HFF-Myc (cell line): ENCODE measurements at regions not wholly inside any gene's neighbourhood (a gene's known extent, or its start where the extent isn't known, plus 50 kb on each side); places are given as distances from the start of the nearest gene placed in this dataset.

Experiments
- DNase-seq: peaks from one replicate; pipeline ENCODE4 v3.0.0-alpha.2; 2011; ENCODE audit warnings: low read depth; ENCODE audit errors: extremely low read depth
- H3K4me3 ChIP-seq: replicated peaks from 2 replicates; pipeline ENCODE4 v1.5.1; 2011; ENCODE audit warnings: low read depth, mild to moderate bottlenecking, control low read depth, low read length
- TF ChIP-seq, protein P1 (sequence below): IDR thresholded peaks from 2 replicates; pipeline ENCODE4 v1.5.1; 2012; ENCODE audit warnings: mild to moderate bottlenecking, low read depth, low read length, control low read depth; ENCODE audit errors: missing control alignments

DNA sequence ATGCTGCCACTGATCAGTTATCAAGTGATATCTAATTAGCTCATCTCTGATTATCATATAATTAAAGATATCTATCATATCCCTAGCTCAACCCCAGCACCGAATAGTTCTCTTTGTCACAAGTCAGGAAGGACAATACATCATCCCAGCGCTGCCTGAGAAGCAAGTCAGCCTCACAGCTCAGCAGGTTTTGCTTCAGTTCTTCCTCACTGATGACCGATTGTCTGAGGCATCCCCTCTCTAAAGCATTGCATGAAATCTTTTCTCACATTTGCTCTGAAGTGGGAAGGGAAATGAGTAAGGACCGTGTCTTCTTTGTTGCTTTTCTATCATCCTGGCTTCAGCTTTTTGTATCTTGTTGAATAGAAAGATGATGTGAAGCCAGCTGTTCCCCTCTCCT is 247.9 kb downstream of the CMPK2 start:
- DNase-seq, result no peak
- TF ChIP-seq, protein P1, sequence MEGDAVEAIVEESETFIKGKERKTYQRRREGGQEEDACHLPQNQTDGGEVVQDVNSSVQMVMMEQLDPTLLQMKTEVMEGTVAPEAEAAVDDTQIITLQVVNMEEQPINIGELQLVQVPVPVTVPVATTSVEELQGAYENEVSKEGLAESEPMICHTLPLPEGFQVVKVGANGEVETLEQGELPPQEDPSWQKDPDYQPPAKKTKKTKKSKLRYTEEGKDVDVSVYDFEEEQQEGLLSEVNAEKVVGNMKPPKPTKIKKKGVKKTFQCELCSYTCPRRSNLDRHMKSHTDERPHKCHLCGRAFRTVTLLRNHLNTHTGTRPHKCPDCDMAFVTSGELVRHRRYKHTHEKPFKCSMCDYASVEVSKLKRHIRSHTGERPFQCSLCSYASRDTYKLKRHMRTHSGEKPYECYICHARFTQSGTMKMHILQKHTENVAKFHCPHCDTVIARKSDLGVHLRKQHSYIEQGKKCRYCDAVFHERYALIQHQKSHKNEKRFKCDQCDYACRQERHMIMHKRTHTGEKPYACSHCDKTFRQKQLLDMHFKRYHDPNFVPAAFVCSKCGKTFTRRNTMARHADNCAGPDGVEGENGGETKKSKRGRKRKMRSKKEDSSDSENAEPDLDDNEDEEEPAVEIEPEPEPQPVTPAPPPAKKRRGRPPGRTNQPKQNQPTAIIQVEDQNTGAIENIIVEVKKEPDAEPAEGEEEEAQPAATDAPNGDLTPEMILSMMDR, result no peak
- H3K4me3 ChIP-seq, result no peak overlapping the region

DNA sequence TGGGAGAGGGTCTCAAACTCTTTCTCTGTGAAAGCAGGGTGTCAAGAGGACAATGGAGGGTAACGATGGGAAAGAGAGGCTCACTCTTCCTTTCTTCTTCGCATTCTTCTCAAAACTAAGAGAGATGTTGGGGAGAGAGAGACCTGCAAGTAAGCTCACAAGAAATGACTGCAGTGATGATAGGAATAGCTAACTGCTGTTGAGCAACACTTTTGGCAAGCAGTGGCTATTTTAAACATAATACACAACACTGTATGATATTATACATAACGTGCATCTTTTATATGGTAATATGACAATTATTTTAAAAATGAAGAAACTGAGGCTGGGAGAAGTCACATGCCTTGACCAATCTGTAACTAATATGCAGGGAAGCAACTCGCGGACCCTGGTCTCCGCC is 247.5 kb downstream of the CMPK2 start:
- TF ChIP-seq, protein P1, result no peak
- no peak overlapping the region for H3K4me3 ChIP-seq
- no peak for DNase-seq

DNA sequence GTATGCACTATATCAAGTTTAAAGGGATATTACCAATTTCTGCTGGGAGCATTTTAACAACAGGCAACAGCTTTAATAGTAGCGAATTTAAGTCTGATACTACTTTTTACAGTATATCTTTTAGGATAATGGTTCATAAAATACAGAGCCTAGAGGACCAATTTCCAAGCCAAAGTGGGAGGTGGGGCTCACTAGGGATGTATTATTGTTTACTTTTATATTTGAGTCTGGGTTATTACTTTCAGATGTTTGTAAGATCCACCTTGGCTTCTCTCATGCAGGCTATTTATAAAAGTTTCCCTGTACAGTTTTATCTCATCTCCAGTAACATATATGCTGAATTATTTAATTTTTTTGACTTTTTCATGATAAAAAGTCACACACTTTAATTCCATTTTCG is 242.0 kb downstream of the CMPK2 start:
- no peak overlapping the region for H3K4me3 ChIP-seq
- no peak for DNase-seq
- TF ChIP-seq, protein P1, result no peak

DNA sequence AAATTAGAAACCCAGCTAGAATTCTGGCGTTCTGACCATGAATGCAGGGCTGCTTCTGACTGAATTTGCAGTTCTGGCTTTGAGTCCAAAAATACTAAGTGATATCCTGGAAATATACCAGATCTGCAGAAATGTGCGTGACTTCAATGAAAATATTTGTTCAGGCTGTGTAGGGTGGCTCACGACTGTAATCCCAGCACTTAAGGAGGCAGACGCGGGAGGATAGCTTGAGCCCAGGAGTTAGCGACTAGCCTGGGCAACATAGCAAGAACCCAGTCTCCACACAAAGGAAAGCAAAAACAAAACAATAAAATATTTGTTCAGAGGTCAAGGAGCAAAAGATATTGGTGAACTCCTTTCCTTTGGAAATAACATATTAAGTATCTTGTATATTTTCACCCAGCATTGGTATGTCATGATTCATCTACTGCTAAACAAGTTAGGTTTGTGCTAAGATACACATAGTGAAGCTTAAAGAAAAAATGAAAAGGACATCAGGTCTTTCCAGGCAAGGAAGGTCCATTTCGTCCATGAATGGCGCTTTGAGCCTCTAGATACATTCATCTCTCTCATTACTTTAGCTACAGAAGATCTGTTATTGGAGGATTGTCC is 239.2 kb downstream of the CMPK2 start:
- no peak overlapping the region for H3K4me3 ChIP-seq
- TF ChIP-seq, protein P1, result no peak
- no peak for DNase-seq

DNA sequence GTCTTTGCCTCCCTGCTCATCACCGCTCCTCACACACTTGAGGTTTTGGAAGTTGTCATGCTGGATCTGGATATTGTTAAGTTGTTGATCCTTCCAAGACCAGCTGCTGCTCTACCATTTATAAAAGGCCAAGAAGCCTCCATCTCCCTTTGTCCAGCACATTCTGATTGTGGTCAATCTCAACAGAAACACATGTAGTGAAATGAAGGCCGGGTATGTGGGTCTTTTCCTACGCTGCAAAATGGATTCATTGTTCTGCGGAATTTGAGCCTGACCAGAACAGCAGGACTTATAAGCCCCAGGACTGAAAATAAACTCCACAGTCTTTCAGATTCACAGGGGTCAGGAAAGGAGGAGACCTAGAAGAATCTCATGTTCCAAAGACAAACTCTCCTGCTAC is 238.4 kb downstream of the CMPK2 start:
- TF ChIP-seq, protein P1, result no peak
- H3K4me3 ChIP-seq, result no peak overlapping the region
- no peak for DNase-seq

DNA sequence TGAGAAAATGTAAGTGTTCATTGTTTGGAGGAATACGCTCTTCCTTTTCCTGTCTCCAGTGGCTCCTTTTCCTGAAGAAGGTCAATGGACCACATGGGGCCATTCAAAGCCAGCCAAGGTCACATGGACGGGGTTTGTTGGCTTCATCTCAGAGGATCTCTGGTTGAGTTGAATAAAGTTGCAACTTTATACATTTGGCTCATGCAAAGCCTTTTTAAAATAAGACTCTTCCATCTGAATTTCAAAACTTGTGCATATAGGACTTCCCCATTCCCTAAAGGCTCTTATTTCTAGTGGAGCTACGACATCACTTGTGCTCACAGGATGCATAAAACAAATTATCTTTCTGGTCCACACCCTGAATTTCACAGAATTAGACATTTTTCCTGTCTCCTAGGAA is 235.5 kb downstream of the CMPK2 start:
- H3K4me3 ChIP-seq, result no peak overlapping the region
- TF ChIP-seq, protein P1, result no peak
- no peak for DNase-seq

DNA sequence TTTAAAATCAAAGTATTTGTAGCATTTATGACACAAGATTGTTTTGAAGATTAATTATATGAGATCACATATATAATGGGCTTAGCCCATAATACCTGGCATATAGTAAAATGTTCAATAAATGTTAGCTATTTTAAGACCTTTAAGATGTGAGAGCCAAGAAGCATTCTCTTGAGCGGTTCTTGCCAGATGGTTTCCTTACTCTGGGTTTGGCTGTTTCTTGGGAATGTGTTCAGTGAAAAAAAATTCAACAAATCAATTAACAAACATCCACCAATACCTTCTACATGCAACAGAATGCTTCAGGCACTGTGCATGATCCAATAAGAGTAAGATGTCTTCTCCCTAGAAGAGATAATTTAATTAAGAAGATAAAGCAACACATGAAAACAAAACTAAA is 230.4 kb downstream of the CMPK2 start:
- TF ChIP-seq, protein P1, result no peak
- H3K4me3 ChIP-seq, result no peak overlapping the region

More for the DNA sequence above, 230.4 kb downstream of the CMPK2 start:
- DNase-seq, result no peak
